ENCODE measurements at regions not wholly inside any gene's neighbourhood (a gene's known extent, or its start where the extent isn't known, plus 50 kb on each side); places are given as distances from the start of the nearest gene placed in this dataset.
A peak's percentile ranks its signal among the peaks of the same experiment; 100 is the strongest.

DNA sequence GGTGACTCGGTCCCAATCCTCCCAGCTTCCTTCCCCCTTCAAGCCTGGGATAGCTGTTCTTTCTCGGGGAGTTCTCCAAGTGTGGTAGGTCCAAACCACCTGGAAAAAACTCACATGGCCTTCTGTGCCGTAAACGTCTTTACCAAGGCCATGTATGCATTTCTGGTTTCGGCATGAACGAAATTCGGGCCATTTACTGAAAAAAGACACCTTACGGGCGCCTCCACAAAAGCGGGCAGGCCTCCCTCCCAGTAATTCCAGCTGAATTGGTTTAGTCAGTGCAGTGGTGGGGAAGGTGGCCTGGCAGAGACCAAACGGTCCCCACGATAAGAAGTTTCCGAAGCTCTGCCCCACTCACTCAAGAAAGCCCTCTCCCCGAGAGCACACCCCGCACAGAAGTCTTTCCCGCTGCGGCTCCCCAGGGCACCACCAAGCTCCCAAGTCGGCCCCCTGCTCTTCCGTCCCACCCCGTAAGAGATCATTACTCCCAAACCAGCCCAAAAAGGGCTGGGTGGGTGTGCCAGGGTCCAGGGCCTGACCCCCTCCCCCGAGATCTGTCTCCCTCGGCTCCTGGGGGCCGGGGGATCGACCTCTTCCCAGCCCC lies 86.3 kb upstream of the MELK start:
- in situ Hi-C loops (cut with MboI; ENCODE audit: low pct_ligation_motif_present in 1 of 4, low pct_unique_long_range_greater_than_20kb in 1 of 4, low sequenced_read_pairs in 3 of 4) = loop anchor here in 1 of 4 donors (10.0 kb wide), 1 partner anchor 68 kb away; no protein-coding TSS in a partner anchor
- DNase-seq = peak; percentile 26
- Histone ChIP-seq H3K27me3 (no peaks in the 10 kb centered on the region), H3K9me3 (no peaks in the 10 kb centered on the region), H3K4me1 (peaks cover 10 to 43% (median 23%) of the 10 kb centered on the region in 4 donors), H3K36me3 (no peaks in the 10 kb centered on the region), H3K4me3 (peak overlapping the region; percentile 77 to 100 (median 95)), H3K27ac (peak overlapping the region; percentile 90 to 96 (median 94))
- intact Hi-C loops (cut with DNase I; ENCODE audit: low total_unique reads) = loop anchor here (10.0 kb wide), 1 partner anchor 82 kb away; the partner anchor contains the start of gene RNF38
- 0 to 2% methylated on average over 6 to 24 of the region's 24 CpGs for WGBS, 2 donors (ENCODE audit: low coverage in 1 of 2)
- TF ChIP-seq, protein P1, sequence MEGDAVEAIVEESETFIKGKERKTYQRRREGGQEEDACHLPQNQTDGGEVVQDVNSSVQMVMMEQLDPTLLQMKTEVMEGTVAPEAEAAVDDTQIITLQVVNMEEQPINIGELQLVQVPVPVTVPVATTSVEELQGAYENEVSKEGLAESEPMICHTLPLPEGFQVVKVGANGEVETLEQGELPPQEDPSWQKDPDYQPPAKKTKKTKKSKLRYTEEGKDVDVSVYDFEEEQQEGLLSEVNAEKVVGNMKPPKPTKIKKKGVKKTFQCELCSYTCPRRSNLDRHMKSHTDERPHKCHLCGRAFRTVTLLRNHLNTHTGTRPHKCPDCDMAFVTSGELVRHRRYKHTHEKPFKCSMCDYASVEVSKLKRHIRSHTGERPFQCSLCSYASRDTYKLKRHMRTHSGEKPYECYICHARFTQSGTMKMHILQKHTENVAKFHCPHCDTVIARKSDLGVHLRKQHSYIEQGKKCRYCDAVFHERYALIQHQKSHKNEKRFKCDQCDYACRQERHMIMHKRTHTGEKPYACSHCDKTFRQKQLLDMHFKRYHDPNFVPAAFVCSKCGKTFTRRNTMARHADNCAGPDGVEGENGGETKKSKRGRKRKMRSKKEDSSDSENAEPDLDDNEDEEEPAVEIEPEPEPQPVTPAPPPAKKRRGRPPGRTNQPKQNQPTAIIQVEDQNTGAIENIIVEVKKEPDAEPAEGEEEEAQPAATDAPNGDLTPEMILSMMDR (IDR thresholded peaks at IDR 0.05) = no peak
- TF ChIP-seq EP300 (IDR thresholded peaks at IDR 0.05; ENCODE audit: low read depth) (no peak), POLR2A (IDR thresholded peaks at IDR 0.05) (no peak), POLR2AphosphoS5 (IDR thresholded peaks at IDR 0.05) (no peak)

DNA sequence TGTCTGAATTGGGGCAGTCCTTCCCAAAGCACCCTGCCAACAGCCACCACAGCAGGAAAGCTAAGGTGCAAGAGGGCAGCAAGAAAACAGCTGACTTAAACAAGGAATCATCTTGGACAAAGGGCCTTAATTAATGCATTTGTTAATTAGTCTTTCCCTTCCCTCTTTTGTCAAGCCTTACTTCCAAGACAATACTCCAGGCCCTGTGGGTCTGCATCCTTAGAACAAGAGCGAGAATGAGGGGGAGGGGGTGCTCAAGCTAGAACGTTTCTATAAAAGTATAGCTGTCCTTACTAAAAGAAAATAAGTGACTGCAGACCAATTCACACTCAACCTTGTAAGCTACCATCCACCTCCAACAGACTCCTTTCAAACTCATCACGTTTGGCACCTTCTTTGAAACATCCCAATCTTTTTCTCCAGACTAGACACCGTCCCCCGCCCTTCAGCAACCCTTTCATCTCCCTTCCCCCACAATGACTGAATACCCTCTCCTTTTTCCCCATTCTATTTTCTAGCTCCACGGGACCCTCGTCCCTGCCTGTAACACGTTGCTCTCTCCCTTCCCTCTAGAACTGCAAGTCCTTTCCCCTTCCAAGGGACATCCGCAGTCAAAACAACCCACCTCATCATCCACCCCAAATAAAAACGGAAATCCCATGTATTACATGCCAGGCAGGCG lies 85.7 kb upstream of the RNF38 start:
- Histone ChIP-seq H3K27me3 (no peaks in the 10 kb centered on the region), H3K9me3 (no peaks in the 10 kb centered on the region), H3K27ac (peak overlapping the region; percentile 90 to 96 (median 94)), H3K4me1 (peaks cover 10 to 43% (median 23%) of the 10 kb centered on the region in 4 donors), H3K36me3 (no peaks in the 10 kb centered on the region), H3K4me3 (peak overlapping the region; percentile 77 to 100 (median 95))
- no peak for DNase-seq
- WGBS, 2 donors (ENCODE audit: low coverage in 1 of 2) = 3 to 18% methylated on average over 8 to 11 of the region's 11 CpGs
- intact Hi-C loops (cut with DNase I; ENCODE audit: low total_unique reads) = loop anchor here (10.0 kb wide), 1 partner anchor 81 kb away; the partner anchor contains the start of gene RNF38
- TF ChIP-seq, protein P1 (IDR thresholded peaks at IDR 0.05) = no peak
- peak in 1 of 3 donors; percentile 16 for TF ChIP-seq POLR2AphosphoS5 (IDR thresholded peaks at IDR 0.05)
- in situ Hi-C loops (cut with MboI; ENCODE audit: low pct_ligation_motif_present in 1 of 4, low pct_unique_long_range_greater_than_20kb in 1 of 4, low sequenced_read_pairs in 3 of 4) = loop anchor here in 1 of 4 donors (10.0 kb wide), 1 partner anchor 69 kb away; no protein-coding TSS in a partner anchor

DNA sequence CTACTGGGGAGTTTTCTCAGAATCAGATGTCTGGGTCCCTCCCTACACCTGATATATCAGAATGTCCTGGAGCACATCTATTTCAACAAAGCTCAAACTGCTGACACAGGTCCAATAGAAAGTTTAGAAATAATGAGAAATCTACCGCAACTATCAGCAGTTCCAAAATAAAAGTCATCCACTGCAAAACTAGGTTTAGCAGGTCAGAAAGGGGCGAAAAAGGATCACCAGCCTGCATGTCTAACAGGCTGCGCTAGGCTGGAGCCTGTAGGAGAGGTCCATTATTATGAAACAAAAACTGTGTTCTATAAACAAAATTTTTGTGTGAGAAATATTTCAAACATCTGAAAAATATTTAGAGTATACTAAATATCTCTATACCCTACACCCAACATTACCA lies 84.1 kb upstream of the RNF38 start:
- H3K36me3 ChIP-seq = no peaks in the 10 kb centered on the region
- no peak overlapping the region for H3K27ac ChIP-seq
- 90 to 96% methylated on average over 2 to 3 of the region's 3 CpGs for WGBS, 2 donors (ENCODE audit: low coverage in 1 of 2)
- no peak overlapping the region for H3K4me3 ChIP-seq
- H3K4me1 ChIP-seq = peaks cover 9 to 42% (median 23%) of the 10 kb centered on the region in 4 donors
- in situ Hi-C loops (cut with MboI; ENCODE audit: low pct_ligation_motif_present in 1 of 4, low pct_unique_long_range_greater_than_20kb in 1 of 4, low sequenced_read_pairs in 3 of 4) = loop anchor here in 1 of 4 donors (10.0 kb wide), 1 partner anchor 71 kb away; no protein-coding TSS in a partner anchor
- DNase-seq = no peak
- TF ChIP-seq POLR2AphosphoS5 (IDR thresholded peaks at IDR 0.05) (no peak), POLR2A (IDR thresholded peaks at IDR 0.05) (no peak), EP300 (IDR thresholded peaks at IDR 0.05; ENCODE audit: low read depth) (no peak)
- TF ChIP-seq, protein P1 (IDR thresholded peaks at IDR 0.05) = no peak
- no peaks in the 10 kb centered on the region for H3K27me3 ChIP-seq
- intact Hi-C loops (cut with DNase I; ENCODE audit: low total_unique reads) = loop anchor here (10.0 kb wide), 1 partner anchor 79 kb away; the partner anchor contains the start of gene RNF38
- H3K9me3 ChIP-seq = no peaks in the 10 kb centered on the region

DNA sequence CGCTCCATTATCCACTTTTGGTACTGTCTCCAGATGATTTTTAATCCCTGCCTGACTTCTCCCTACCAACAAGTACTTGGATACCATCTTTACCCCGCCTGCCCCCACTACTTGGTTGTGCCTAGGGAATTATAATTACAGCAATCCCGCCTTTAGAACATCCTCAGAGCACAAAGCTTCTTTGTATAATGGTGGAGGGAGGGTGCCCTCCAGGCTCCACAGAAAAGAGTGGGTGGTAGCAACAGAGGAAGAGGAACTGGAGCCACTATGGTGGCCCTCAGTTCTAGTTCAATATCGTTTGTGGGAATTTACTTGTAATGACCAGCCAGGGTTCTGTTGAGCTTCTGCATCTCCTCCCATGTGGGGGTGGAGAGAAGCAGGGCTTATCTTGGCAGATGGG lies 79.0 kb upstream of the RNF38 start:
- WGBS, 2 donors (ENCODE audit: low coverage in 1 of 2) = 47 to 69% methylated on average over 3 to 4 of the region's 4 CpGs
- H3K36me3 ChIP-seq = no peaks in the 10 kb centered on the region
- no peak overlapping the region for H3K4me3 ChIP-seq
- TF ChIP-seq POLR2AphosphoS5 (IDR thresholded peaks at IDR 0.05) (no peak), EP300 (IDR thresholded peaks at IDR 0.05; ENCODE audit: low read depth) (no peak), POLR2A (IDR thresholded peaks at IDR 0.05) (no peak)
- TF ChIP-seq, protein P1 (IDR thresholded peaks at IDR 0.05) = no peak
- intact Hi-C loops (cut with DNase I; ENCODE audit: low total_unique reads) (no loop called here), in situ Hi-C loops (cut with MboI; ENCODE audit: low pct_ligation_motif_present in 1 of 4, low pct_unique_long_range_greater_than_20kb in 1 of 4, low sequenced_read_pairs in 3 of 4) (no loop called here)
- no peaks in the 10 kb centered on the region for H3K27me3 ChIP-seq
- H3K27ac ChIP-seq = no peak overlapping the region
- peaks cover 0 to 10% (median 0%) of the 10 kb centered on the region in 4 donors for H3K4me1 ChIP-seq
- no peak for DNase-seq
- no peaks in the 10 kb centered on the region for H3K9me3 ChIP-seq

Data from transverse colon (tissue), 4 donors.